Right atrium auricular region (tissue), 2 donors: ENCODE measurements at regions not wholly inside any gene's neighbourhood (a gene's known extent, or its start where the extent isn't known, plus 50 kb on each side); places are given as distances from the start of the nearest gene placed in this dataset.
"Not testable (repeated sequence)": the region's sequence is repeated elsewhere in the genome, so short reads cannot be mapped to it uniquely, and the experiment has no call there.

Experiments
- DNase-seq: peaks from one replicate; pipeline ENCODE4 v3.0.0-alpha.2; 2019; ENCODE audit warnings: low spot score
- H3K27ac ChIP-seq, 2 donors: fragments of 200-600 bp; sonication (generic); 1 replicate in 1 of 2; 2 replicates in 1 of 2; pipeline ENCODE4 v1.5.1; 2016 to 2019
- H3K27me3 ChIP-seq, 2 donors: fragments of 200-600 bp; sonication (generic); one replicate each; pipeline versions ENCODE4 v1.5.1 to v1.6.0; 2017 to 2019
- H3K36me3 ChIP-seq: fragments of 200-600 bp; sonication (generic); one replicate; pipeline ENCODE4 v1.5.1; 2016
- H3K4me1 ChIP-seq, 2 donors: fragments of 200-600 bp; sonication (generic); one replicate each; pipeline versions ENCODE4 v1.5.1 to v1.6.0; 2017 to 2019
- H3K4me3 ChIP-seq, 2 donors: fragments of 200-600 bp; sonication (generic); 1 replicate in 1 of 2; 2 replicates in 1 of 2; pipeline ENCODE4 v1.5.1; 2017 to 2019; ENCODE audit warnings: mild to moderate bottlenecking in 1 of 2, moderate library complexity in 1 of 2
- H3K9me3 ChIP-seq, 2 donors: fragments of 200-600 bp; sonication (generic); one replicate each; pipeline ENCODE4 v1.5.1; 2019
- CTCF ChIP-seq, 2 donors: fragments of 200-600 bp; sonication (generic); IDR thresholded peaks; one replicate each; pipeline ENCODE4 v1.5.1; 2019; ENCODE audit warnings: antibody characterized with exemption in 2 of 2

- no peaks in the 10 kb centered on the region for H3K36me3 ChIP-seq
- no peak overlapping the region for H3K27ac ChIP-seq
- no peaks in the 10 kb centered on the region for H3K27me3 ChIP-seq
- H3K4me1 ChIP-seq: no peaks in the 10 kb centered on the region
- DNase-seq: no peak
- no peak overlapping the region for H3K4me3 ChIP-seq
- no peak for TF ChIP-seq CTCF (IDR thresholded peaks at IDR 0.05)
- H3K9me3 ChIP-seq: no peaks in the 10 kb centered on the region
These were observed 144.7 kb upstream of the PDE1C start for GRCh38 chr7:32214913-32215312.

- Histone ChIP-seq H3K9me3 (no peaks in the 10 kb centered on the region), H3K27ac (no peak overlapping the region), H3K36me3 (no peaks in the 10 kb centered on the region), H3K27me3 (no peaks in the 10 kb centered on the region), H3K4me1 (no peaks in the 10 kb centered on the region), H3K4me3 (no peak overlapping the region)
- DNase-seq: no peak
- no peak for TF ChIP-seq CTCF (IDR thresholded peaks at IDR 0.05)
These were observed 142.1 kb upstream of the PDE1C start for GRCh38 chr7:32212321-32212720.

GRCh38 chr7:32206987-32207386 is 136.8 kb upstream of the PDE1C start:
- Histone ChIP-seq H3K9me3 (no peaks in the 10 kb centered on the region), H3K4me3 (no peak overlapping the region), H3K36me3 (no peaks in the 10 kb centered on the region), H3K27ac (no peak overlapping the region), H3K4me1 (no peaks in the 10 kb centered on the region), H3K27me3 (no peaks in the 10 kb centered on the region)
- TF ChIP-seq CTCF (IDR thresholded peaks at IDR 0.05): peak in 1 of 2 donors; percentile 50
- no peak for DNase-seq

GRCh38 chr7:32206488-32206887 is 136.3 kb upstream of the PDE1C start:
- no peak for DNase-seq
- no peak overlapping the region for H3K4me3 ChIP-seq
- no peaks in the 10 kb centered on the region for H3K27me3 ChIP-seq
- no peaks in the 10 kb centered on the region for H3K4me1 ChIP-seq
- H3K36me3 ChIP-seq: no peaks in the 10 kb centered on the region
- no peak overlapping the region for H3K27ac ChIP-seq
- no peak for TF ChIP-seq CTCF (IDR thresholded peaks at IDR 0.05)
- H3K9me3 ChIP-seq: no peaks in the 10 kb centered on the region

GRCh38 chr7:32205298-32205824 is 135.2 kb upstream of the PDE1C start:
- DNase-seq, H3K27ac ChIP-seq, H3K36me3 ChIP-seq, H3K4me3 ChIP-seq, H3K9me3 ChIP-seq, H3K4me1 ChIP-seq, H3K27me3 ChIP-seq: not testable (repeated sequence)

- Histone ChIP-seq H3K4me3 (peak overlapping the region; percentile 26 to 30), H3K27ac (no peak overlapping the region), H3K9me3 (no peaks in the 10 kb centered on the region), H3K4me1 (no peaks in the 10 kb centered on the region), H3K36me3 (no peaks in the 10 kb centered on the region), H3K27me3 (no peaks in the 10 kb centered on the region)
- DNase-seq: peak; percentile 83
- peak; percentile 68 to 87 for TF ChIP-seq CTCF (IDR thresholded peaks at IDR 0.05)
These were observed 134.3 kb upstream of the PDE1C start for GRCh38 chr7:32204361-32205018.
